ENCODE measurements at regions not wholly inside any gene's neighbourhood (a gene's known extent, or its start where the extent isn't known, plus 50 kb on each side); places are given as distances from the start of the nearest gene placed in this dataset.
"Not testable (repeated sequence)": the region's sequence is repeated elsewhere in the genome, so short reads cannot be mapped to it uniquely, and the experiment has no call there.

- Mint-ChIP-seq H3K27me3 (ENCODE audit: low read depth) (no peaks in the 10 kb centered on the region), H3K4me1 (no peaks in the 10 kb centered on the region), H3K4me3 (no peak overlapping the region), H3K9me3 (peaks cover 40% of the 10 kb centered on the region), H3K27ac (no peak overlapping the region), H3K36me3 (ENCODE audit: low read depth) (peaks cover 3% of the 10 kb centered on the region)
- no peak for TF ChIP-seq CTCF (IDR thresholded peaks at IDR 0.05; ENCODE audit: unreplicated experiment in 3 of 3)
Measured at GRCh38 chr9:65400886-65401285, 115.9 kb upstream of the FOXD4L5 start.

GRCh38 chr9:65397763-65398719 is 113.0 kb upstream of the FOXD4L5 start:
- H3K27me3 Mint-ChIP-seq (ENCODE audit: low read depth); H3K27ac Mint-ChIP-seq; H3K4me1 Mint-ChIP-seq; H3K4me3 Mint-ChIP-seq; H3K36me3 Mint-ChIP-seq (ENCODE audit: low read depth): not testable (repeated sequence)
- peaks cover 44% of the 10 kb centered on the region for H3K9me3 Mint-ChIP-seq

GRCh38 chr9:65397226-65397625 is 112.2 kb upstream of the FOXD4L5 start:
- H3K9me3 Mint-ChIP-seq, result peaks cover 41% of the 10 kb centered on the region
- H3K4me1 Mint-ChIP-seq; H3K27me3 Mint-ChIP-seq (ENCODE audit: low read depth); H3K36me3 Mint-ChIP-seq (ENCODE audit: low read depth); H3K27ac Mint-ChIP-seq; H3K4me3 Mint-ChIP-seq: not testable (repeated sequence)

- Mint-ChIP-seq H3K9me3 (peaks cover 41% of the 10 kb centered on the region), H3K4me3 (peak overlapping the region in 1 of 3 experiments; percentile 26)
- H3K4me1 Mint-ChIP-seq; H3K36me3 Mint-ChIP-seq (ENCODE audit: low read depth); H3K27ac Mint-ChIP-seq; H3K27me3 Mint-ChIP-seq (ENCODE audit: low read depth): not testable (repeated sequence)
Measured at GRCh38 chr9:65396601-65397000, 111.6 kb upstream of the FOXD4L5 start.

- H3K9me3 Mint-ChIP-seq, result peaks cover 46% of the 10 kb centered on the region
- not testable (repeated sequence) for H3K27ac Mint-ChIP-seq; H3K36me3 Mint-ChIP-seq (ENCODE audit: low read depth); H3K4me1 Mint-ChIP-seq; H3K27me3 Mint-ChIP-seq (ENCODE audit: low read depth); H3K4me3 Mint-ChIP-seq
Measured at GRCh38 chr9:65395789-65396188, 110.8 kb upstream of the FOXD4L5 start.

- not testable (repeated sequence) for H3K36me3 Mint-ChIP-seq (ENCODE audit: low read depth); H3K27me3 Mint-ChIP-seq (ENCODE audit: low read depth); H3K4me3 Mint-ChIP-seq; H3K4me1 Mint-ChIP-seq; H3K27ac Mint-ChIP-seq
- peaks cover 47% of the 10 kb centered on the region for H3K9me3 Mint-ChIP-seq
Measured at GRCh38 chr9:65395121-65395520, 110.1 kb upstream of the FOXD4L5 start.

- not testable (repeated sequence) for H3K4me3 Mint-ChIP-seq; H3K36me3 Mint-ChIP-seq (ENCODE audit: low read depth); H3K4me1 Mint-ChIP-seq; H3K27ac Mint-ChIP-seq; H3K27me3 Mint-ChIP-seq (ENCODE audit: low read depth)
- peaks cover 45% of the 10 kb centered on the region for H3K9me3 Mint-ChIP-seq
Measured at GRCh38 chr9:65393111-65393810, 108.3 kb upstream of the FOXD4L5 start.

- H3K36me3 Mint-ChIP-seq (ENCODE audit: low read depth); H3K27me3 Mint-ChIP-seq (ENCODE audit: low read depth); H3K4me3 Mint-ChIP-seq; H3K4me1 Mint-ChIP-seq; H3K27ac Mint-ChIP-seq: not testable (repeated sequence)
- H3K9me3 Mint-ChIP-seq, result peaks cover 45% of the 10 kb centered on the region
Measured at GRCh38 chr9:65392611-65393010, 107.6 kb upstream of the FOXD4L5 start.

GRCh38 chr9:65389710-65390109 is 104.7 kb upstream of the FOXD4L5 start:
- not testable (repeated sequence) for H3K4me1 Mint-ChIP-seq; H3K27ac Mint-ChIP-seq; H3K36me3 Mint-ChIP-seq (ENCODE audit: low read depth); H3K27me3 Mint-ChIP-seq (ENCODE audit: low read depth); H3K4me3 Mint-ChIP-seq
- H3K9me3 Mint-ChIP-seq, result peaks cover 49% of the 10 kb centered on the region

- H3K36me3 Mint-ChIP-seq (ENCODE audit: low read depth); H3K4me3 Mint-ChIP-seq; H3K27me3 Mint-ChIP-seq (ENCODE audit: low read depth); H3K4me1 Mint-ChIP-seq; H3K27ac Mint-ChIP-seq: not testable (repeated sequence)
- H3K9me3 Mint-ChIP-seq, result peaks cover 47% of the 10 kb centered on the region
Measured at GRCh38 chr9:65389216-65389615, 104.2 kb upstream of the FOXD4L5 start.

GRCh38 chr9:65386699-65387098 is 101.7 kb upstream of the FOXD4L5 start:
- H3K36me3 Mint-ChIP-seq (ENCODE audit: low read depth), result peaks cover 11% of the 10 kb centered on the region
- peaks cover 46% of the 10 kb centered on the region for H3K9me3 Mint-ChIP-seq
- H3K27ac Mint-ChIP-seq; H3K4me1 Mint-ChIP-seq; H3K27me3 Mint-ChIP-seq (ENCODE audit: low read depth): not testable (repeated sequence)
- H3K4me3 Mint-ChIP-seq, result peak overlapping the region in 2 of 3 experiments; percentile 23 to 51

GRCh38 chr9:65386191-65386590 is 101.2 kb upstream of the FOXD4L5 start:
- H3K36me3 Mint-ChIP-seq (ENCODE audit: low read depth), result peaks cover 11% of the 10 kb centered on the region
- not testable (repeated sequence) for H3K4me1 Mint-ChIP-seq; H3K27me3 Mint-ChIP-seq (ENCODE audit: low read depth); H3K4me3 Mint-ChIP-seq; H3K27ac Mint-ChIP-seq
- peaks cover 45% of the 10 kb centered on the region for H3K9me3 Mint-ChIP-seq

GRCh38 chr9:65385655-65386024 is 100.6 kb upstream of the FOXD4L5 start:
- Mint-ChIP-seq H3K9me3 (peaks cover 40% of the 10 kb centered on the region), H3K36me3 (ENCODE audit: low read depth) (peaks cover 11% of the 10 kb centered on the region)
- not testable (repeated sequence) for H3K4me3 Mint-ChIP-seq; H3K4me1 Mint-ChIP-seq; H3K27me3 Mint-ChIP-seq (ENCODE audit: low read depth); H3K27ac Mint-ChIP-seq
